ENCODE measurements at regions not wholly inside any gene's neighbourhood (a gene's known extent, or its start where the extent isn't known, plus 50 kb on each side); places are given as distances from the start of the nearest gene placed in this dataset.

DNA sequence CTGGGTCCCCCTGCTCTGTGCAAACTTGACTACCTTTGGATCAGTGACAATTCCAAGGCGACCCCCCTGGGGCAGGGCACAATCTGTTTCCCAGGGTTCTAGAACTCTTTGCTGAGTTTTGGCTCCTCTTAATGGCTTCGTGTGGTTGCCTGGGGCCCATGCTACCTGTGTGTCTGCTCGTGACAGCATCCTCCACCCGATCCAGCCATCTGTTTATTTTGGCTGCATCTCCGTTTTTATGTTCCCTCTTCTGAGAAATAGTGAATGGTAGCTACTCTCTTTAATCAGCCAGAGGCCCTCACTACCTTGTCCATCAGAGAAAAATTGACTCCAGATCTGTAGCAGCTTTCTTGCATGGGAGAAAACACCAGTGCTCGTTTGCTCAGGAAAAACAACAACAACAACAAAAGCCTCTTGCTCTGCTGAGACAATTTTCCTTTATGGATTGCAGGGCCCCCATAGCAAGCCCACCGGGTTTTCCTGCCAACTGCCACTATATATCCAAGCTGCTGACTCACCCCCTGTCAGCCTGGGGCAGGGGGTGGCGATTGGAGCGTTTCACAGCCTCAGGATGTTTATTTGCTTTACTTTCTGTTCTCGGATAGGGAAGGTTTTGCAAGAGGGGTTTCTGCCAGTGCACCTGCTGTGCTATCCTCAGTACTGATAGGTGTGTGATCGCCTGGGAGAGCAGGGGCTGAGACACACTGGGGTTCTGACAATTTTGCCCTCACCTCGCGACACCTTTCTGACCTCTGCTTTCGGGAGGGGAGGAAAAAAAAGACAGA is 607.8 kb downstream of the BNC2 start:
- H3K27me3 ChIP-seq (ENCODE audit: control insufficient read depth, insufficient read depth, low read length), result no peaks in the 10 kb centered on the region
- no TSS peak for BruUV-seq (replicated peaks)
- no peak for DNase-seq (ENCODE audit: low read depth, low spot score)
- no peaks in the 10 kb centered on the region for H3K9me3 ChIP-seq (ENCODE audit: control insufficient read depth, insufficient read depth, low read depth, low read length)
- no peak for TF ChIP-seq SIN3A (IDR thresholded peaks at IDR 0.05; ENCODE audit: borderline replicate concordance, insufficient read depth, low read depth, low read length)
- no peak for TF ChIP-seq TCF7L2 (IDR thresholded peaks at IDR 0.05; ENCODE audit: low read depth, low read length)
- TF ChIP-seq, protein P1, sequence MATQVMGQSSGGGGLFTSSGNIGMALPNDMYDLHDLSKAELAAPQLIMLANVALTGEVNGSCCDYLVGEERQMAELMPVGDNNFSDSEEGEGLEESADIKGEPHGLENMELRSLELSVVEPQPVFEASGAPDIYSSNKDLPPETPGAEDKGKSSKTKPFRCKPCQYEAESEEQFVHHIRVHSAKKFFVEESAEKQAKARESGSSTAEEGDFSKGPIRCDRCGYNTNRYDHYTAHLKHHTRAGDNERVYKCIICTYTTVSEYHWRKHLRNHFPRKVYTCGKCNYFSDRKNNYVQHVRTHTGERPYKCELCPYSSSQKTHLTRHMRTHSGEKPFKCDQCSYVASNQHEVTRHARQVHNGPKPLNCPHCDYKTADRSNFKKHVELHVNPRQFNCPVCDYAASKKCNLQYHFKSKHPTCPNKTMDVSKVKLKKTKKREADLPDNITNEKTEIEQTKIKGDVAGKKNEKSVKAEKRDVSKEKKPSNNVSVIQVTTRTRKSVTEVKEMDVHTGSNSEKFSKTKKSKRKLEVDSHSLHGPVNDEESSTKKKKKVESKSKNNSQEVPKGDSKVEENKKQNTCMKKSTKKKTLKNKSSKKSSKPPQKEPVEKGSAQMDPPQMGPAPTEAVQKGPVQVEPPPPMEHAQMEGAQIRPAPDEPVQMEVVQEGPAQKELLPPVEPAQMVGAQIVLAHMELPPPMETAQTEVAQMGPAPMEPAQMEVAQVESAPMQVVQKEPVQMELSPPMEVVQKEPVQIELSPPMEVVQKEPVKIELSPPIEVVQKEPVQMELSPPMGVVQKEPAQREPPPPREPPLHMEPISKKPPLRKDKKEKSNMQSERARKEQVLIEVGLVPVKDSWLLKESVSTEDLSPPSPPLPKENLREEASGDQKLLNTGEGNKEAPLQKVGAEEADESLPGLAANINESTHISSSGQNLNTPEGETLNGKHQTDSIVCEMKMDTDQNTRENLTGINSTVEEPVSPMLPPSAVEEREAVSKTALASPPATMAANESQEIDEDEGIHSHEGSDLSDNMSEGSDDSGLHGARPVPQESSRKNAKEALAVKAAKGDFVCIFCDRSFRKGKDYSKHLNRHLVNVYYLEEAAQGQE (IDR thresholded peaks at IDR 0.05; ENCODE audit: insufficient read depth in 1 of 2, low read depth in 2 of 2, low read length in 1 of 2), result no peak
- TF ChIP-seq, protein P2, sequence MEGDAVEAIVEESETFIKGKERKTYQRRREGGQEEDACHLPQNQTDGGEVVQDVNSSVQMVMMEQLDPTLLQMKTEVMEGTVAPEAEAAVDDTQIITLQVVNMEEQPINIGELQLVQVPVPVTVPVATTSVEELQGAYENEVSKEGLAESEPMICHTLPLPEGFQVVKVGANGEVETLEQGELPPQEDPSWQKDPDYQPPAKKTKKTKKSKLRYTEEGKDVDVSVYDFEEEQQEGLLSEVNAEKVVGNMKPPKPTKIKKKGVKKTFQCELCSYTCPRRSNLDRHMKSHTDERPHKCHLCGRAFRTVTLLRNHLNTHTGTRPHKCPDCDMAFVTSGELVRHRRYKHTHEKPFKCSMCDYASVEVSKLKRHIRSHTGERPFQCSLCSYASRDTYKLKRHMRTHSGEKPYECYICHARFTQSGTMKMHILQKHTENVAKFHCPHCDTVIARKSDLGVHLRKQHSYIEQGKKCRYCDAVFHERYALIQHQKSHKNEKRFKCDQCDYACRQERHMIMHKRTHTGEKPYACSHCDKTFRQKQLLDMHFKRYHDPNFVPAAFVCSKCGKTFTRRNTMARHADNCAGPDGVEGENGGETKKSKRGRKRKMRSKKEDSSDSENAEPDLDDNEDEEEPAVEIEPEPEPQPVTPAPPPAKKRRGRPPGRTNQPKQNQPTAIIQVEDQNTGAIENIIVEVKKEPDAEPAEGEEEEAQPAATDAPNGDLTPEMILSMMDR (IDR thresholded peaks at IDR 0.05), result no peak
- no peak for TF ChIP-seq POLR2AphosphoS5 (IDR thresholded peaks at IDR 0.05; ENCODE audit: low read depth, low read length)
- H3K36me3 ChIP-seq (ENCODE audit: control insufficient read depth, insufficient read depth, low read length), result no peaks in the 10 kb centered on the region
- no peaks in the 10 kb centered on the region for H3K4me1 ChIP-seq (ENCODE audit: control insufficient read depth, insufficient read depth, low read length)
- no peak overlapping the region for H3K27ac ChIP-seq (ENCODE audit: low read length)
- CTCF ChIA-PET, result no interaction called here
- in situ Hi-C loops (cut with HindIII; ENCODE audit: low pct_unique_long_range_greater_than_20kb, low sequenced_read_pairs) (no loop called here), intact Hi-C loops (cut with micrococcal nuclease; ENCODE audit: unreplicated experiment) (no loop called here)
- ATAC-seq, result no peak
- POLR2A ChIA-PET, result no interaction called here
- no peak overlapping the region for H3K4me3 ChIP-seq (ENCODE audit: low read depth in 2 of 2, low read length in 2 of 2)

DNA sequence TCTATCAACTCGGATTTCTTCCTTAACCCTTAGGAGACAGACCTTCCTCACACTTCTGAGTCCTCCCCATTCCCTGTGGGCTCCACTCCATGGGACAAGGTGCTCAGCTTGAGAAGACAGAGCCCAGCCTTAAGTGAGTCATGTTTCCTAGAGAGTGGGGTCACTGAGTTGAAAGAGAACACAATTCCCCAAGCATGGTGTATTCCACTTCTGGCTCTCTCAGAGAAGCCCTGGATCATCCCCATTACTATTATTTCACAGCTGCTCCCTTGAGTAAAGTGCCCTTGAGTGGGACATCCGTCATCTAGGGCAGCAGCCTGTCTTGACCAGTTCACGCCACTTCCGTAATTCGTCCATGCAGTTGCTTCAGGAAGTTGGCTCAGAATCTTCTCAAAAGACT is 604.8 kb downstream of the BNC2 start:
- intact Hi-C loops (cut with micrococcal nuclease; ENCODE audit: unreplicated experiment), result no loop called here
- no peaks in the 10 kb centered on the region for H3K9me3 ChIP-seq (ENCODE audit: control insufficient read depth, insufficient read depth, low read depth, low read length)

More for the DNA sequence above, 604.8 kb downstream of the BNC2 start:
- Histone ChIP-seq H3K4me3 (ENCODE audit: low read depth in 2 of 2, low read length in 2 of 2) (no peak overlapping the region), H3K4me1 (ENCODE audit: control insufficient read depth, insufficient read depth, low read length) (no peaks in the 10 kb centered on the region), H3K36me3 (ENCODE audit: control insufficient read depth, insufficient read depth, low read length) (no peaks in the 10 kb centered on the region), H3K27me3 (ENCODE audit: control insufficient read depth, insufficient read depth, low read length) (no peaks in the 10 kb centered on the region), H3K27ac (ENCODE audit: low read length) (no peak overlapping the region)
- in situ Hi-C loops (cut with HindIII; ENCODE audit: low pct_unique_long_range_greater_than_20kb, low sequenced_read_pairs), result no loop called here
- no peak for ATAC-seq
- no peak for DNase-seq (ENCODE audit: low read depth, low spot score)
- POLR2A ChIA-PET, result no interaction called here
- CTCF ChIA-PET, result no interaction called here
- no peak for TF ChIP-seq TCF7L2 (IDR thresholded peaks at IDR 0.05; ENCODE audit: low read depth, low read length)
- TF ChIP-seq SIN3A (IDR thresholded peaks at IDR 0.05; ENCODE audit: borderline replicate concordance, insufficient read depth, low read depth, low read length), result no peak
- TF ChIP-seq, protein P2 (IDR thresholded peaks at IDR 0.05), result no peak
- no peak for TF ChIP-seq POLR2AphosphoS5 (IDR thresholded peaks at IDR 0.05; ENCODE audit: low read depth, low read length)
- TF ChIP-seq, protein P1 (IDR thresholded peaks at IDR 0.05; ENCODE audit: insufficient read depth in 1 of 2, low read depth in 2 of 2, low read length in 1 of 2), result no peak
- BruUV-seq (replicated peaks), result no TSS peak
